ENCODE measurements at regions not wholly inside any gene's neighbourhood (a gene's known extent, or its start where the extent isn't known, plus 50 kb on each side); places are given as distances from the start of the nearest gene placed in this dataset.

DNA sequence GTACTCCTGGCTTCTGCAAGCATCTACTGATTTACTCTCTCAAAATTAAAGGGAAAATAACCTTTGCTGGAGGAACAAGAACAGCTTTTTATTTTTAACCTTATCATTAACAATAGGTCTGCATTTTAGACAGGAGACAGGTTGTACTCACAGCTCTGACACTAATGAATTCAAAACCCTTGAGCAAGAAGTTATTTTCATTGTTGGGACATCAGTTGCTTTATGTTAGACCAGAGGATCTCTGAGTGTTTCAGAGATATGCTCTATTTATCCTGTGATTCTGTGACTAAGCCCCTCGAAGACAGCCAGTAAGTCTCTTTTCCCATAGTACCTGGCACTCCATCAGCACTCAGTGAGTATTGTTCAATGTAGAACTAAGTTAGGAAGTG lies 190.2 kb upstream of the PCSK5 start:
- no peaks in the 10 kb centered on the region for H3K27me3 ChIP-seq (ENCODE audit: insufficient read depth, low read depth, low read length)
- H3K4me3 ChIP-seq (ENCODE audit: low read length), result no peak overlapping the region
- no peak overlapping the region for H3K4me2 ChIP-seq (ENCODE audit: low read length)
- no peaks in the 10 kb centered on the region for H4K20me1 ChIP-seq (ENCODE audit: insufficient read depth)
- H3K36me3 ChIP-seq (ENCODE audit: insufficient read depth, low read length), result no peaks in the 10 kb centered on the region
- no peaks in the 10 kb centered on the region for H3F3A ChIP-seq (ENCODE audit: insufficient read depth, low read length, poor library complexity, severe bottlenecking)
- H3K79me2 ChIP-seq (replicated peaks; ENCODE audit: insufficient read depth, low read length), result no peaks in the 10 kb centered on the region
- no peak for TF ChIP-seq EP300 (conservative IDR thresholded peaks at IDR 0.05; ENCODE audit: poor library complexity, severe bottlenecking)
- no peak for TF ChIP-seq RAD21 (conservative IDR thresholded peaks at IDR 0.05)
- TF ChIP-seq POLR2AphosphoS5 (IDR thresholded peaks at IDR 0.05), result no peak
- TF ChIP-seq CTCF (IDR thresholded peaks at IDR 0.05; ENCODE audit: poor library complexity, severe bottlenecking), result no peak
- TF ChIP-seq MXI1 (conservative IDR thresholded peaks at IDR 0.05; ENCODE audit: poor library complexity, severe bottlenecking), result no peak
- TF ChIP-seq EZH2 (IDR thresholded peaks at IDR 0.05; ENCODE audit: borderline replicate concordance, insufficient read depth, low read length, poor library complexity, severe bottlenecking), result no peak
- no peak for TF ChIP-seq SMC3 (conservative IDR thresholded peaks at IDR 0.05; ENCODE audit: poor library complexity)
- TF ChIP-seq TAF1 (IDR thresholded peaks at IDR 0.05; ENCODE audit: low read depth), result no peak
- TF ChIP-seq, protein P1, sequence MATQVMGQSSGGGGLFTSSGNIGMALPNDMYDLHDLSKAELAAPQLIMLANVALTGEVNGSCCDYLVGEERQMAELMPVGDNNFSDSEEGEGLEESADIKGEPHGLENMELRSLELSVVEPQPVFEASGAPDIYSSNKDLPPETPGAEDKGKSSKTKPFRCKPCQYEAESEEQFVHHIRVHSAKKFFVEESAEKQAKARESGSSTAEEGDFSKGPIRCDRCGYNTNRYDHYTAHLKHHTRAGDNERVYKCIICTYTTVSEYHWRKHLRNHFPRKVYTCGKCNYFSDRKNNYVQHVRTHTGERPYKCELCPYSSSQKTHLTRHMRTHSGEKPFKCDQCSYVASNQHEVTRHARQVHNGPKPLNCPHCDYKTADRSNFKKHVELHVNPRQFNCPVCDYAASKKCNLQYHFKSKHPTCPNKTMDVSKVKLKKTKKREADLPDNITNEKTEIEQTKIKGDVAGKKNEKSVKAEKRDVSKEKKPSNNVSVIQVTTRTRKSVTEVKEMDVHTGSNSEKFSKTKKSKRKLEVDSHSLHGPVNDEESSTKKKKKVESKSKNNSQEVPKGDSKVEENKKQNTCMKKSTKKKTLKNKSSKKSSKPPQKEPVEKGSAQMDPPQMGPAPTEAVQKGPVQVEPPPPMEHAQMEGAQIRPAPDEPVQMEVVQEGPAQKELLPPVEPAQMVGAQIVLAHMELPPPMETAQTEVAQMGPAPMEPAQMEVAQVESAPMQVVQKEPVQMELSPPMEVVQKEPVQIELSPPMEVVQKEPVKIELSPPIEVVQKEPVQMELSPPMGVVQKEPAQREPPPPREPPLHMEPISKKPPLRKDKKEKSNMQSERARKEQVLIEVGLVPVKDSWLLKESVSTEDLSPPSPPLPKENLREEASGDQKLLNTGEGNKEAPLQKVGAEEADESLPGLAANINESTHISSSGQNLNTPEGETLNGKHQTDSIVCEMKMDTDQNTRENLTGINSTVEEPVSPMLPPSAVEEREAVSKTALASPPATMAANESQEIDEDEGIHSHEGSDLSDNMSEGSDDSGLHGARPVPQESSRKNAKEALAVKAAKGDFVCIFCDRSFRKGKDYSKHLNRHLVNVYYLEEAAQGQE (IDR thresholded peaks at IDR 0.05; ENCODE audit: borderline replicate concordance), result no peak
- no peak overlapping the region for H3K27ac ChIP-seq (ENCODE audit: low read length)
- H3K9ac ChIP-seq (ENCODE audit: low read length), result no peak overlapping the region
- H3K9me3 ChIP-seq (ENCODE audit: low read length), result no peaks in the 10 kb centered on the region
- no peak overlapping the region for H2AFZ ChIP-seq (ENCODE audit: low read depth, low read length)
- H3K9me2 ChIP-seq (ENCODE audit: insufficient read depth, low read length), result no peaks in the 10 kb centered on the region

- Histone ChIP-seq H3K36me3 (ENCODE audit: insufficient read depth, low read length) (no peaks in the 10 kb centered on the region), H3K9me2 (ENCODE audit: insufficient read depth, low read length) (no peaks in the 10 kb centered on the region), H4K20me1 (ENCODE audit: insufficient read depth) (no peaks in the 10 kb centered on the region), H3K27me3 (ENCODE audit: insufficient read depth, low read depth, low read length) (no peaks in the 10 kb centered on the region), H3K79me2 (replicated peaks; ENCODE audit: insufficient read depth, low read length) (no peaks in the 10 kb centered on the region), H3K4me3 (ENCODE audit: low read length) (no peak overlapping the region), H3K4me2 (ENCODE audit: low read length) (no peak overlapping the region), H3K27ac (ENCODE audit: low read length) (no peak overlapping the region), H2AFZ (ENCODE audit: low read depth, low read length) (no peak overlapping the region), H3F3A (ENCODE audit: insufficient read depth, low read length, poor library complexity, severe bottlenecking) (no peaks in the 10 kb centered on the region), H3K9me3 (ENCODE audit: low read length) (no peaks in the 10 kb centered on the region), H3K9ac (ENCODE audit: low read length) (no peak overlapping the region)
- TF ChIP-seq MXI1 (conservative IDR thresholded peaks at IDR 0.05; ENCODE audit: poor library complexity, severe bottlenecking) (no peak), EZH2 (IDR thresholded peaks at IDR 0.05; ENCODE audit: borderline replicate concordance, insufficient read depth, low read length, poor library complexity, severe bottlenecking) (no peak), EP300 (conservative IDR thresholded peaks at IDR 0.05; ENCODE audit: poor library complexity, severe bottlenecking) (no peak), RAD21 (conservative IDR thresholded peaks at IDR 0.05) (no peak), CTCF (IDR thresholded peaks at IDR 0.05; ENCODE audit: poor library complexity, severe bottlenecking) (no peak), SMC3 (conservative IDR thresholded peaks at IDR 0.05; ENCODE audit: poor library complexity) (no peak), TAF1 (IDR thresholded peaks at IDR 0.05; ENCODE audit: low read depth) (no peak), POLR2AphosphoS5 (IDR thresholded peaks at IDR 0.05) (no peak)
- TF ChIP-seq, protein P1 (IDR thresholded peaks at IDR 0.05; ENCODE audit: borderline replicate concordance), result no peak
These were observed 183.3 kb upstream of the PCSK5 start for GRCh38 chr9:75707191-75707590.
